Heart left ventricle (tissue), 16 donors: ENCODE measurements at regions not wholly inside any gene's neighbourhood (a gene's known extent, or its start where the extent isn't known, plus 50 kb on each side); places are given as distances from the start of the nearest gene placed in this dataset.
"Not testable (repeated sequence)": the region's sequence is repeated elsewhere in the genome, so short reads cannot be mapped to it uniquely, and the experiment has no call there.

Experiments used
- ATAC-seq, 4 donors: fragments of 200-7000 bp; cut with Tn5 transposase; one replicate each; pipeline ENCODE4 v1.9.1; 2020 to 2022; ENCODE audit warnings: moderate library complexity in 4 of 4, mild to moderate bottlenecking in 3 of 4, moderate number of reproducible peaks in 1 of 4
- DNase-seq, 5 donors: peaks; one replicate each; pipeline ENCODE4 v3.0.0-alpha.2; 2020
- H3K27ac ChIP-seq, 12 donors: fragments of 200-600 bp; sonication (generic) in 4 of 12; one replicate each; pipeline versions ENCODE4 v1.5.0 to v1.8.0; 2016 to 2022; ENCODE audit warnings: mild to moderate bottlenecking in 2 of 12
- H3K27me3 ChIP-seq, 9 donors: fragments of 200-600 bp; sonication (generic) in 2 of 9; one replicate each; pipeline versions ENCODE4 v1.5.1 to v1.8.0; 2016 to 2022; ENCODE audit warnings: mild to moderate bottlenecking in 3 of 9
- H3K36me3 ChIP-seq, 9 donors: fragments of 200-600 bp; sonication (generic) in 2 of 9; one replicate each; pipeline versions ENCODE4 v1.5.0 to v1.8.0; 2018 to 2022; ENCODE audit warnings: mild to moderate bottlenecking in 2 of 9
- H3K4me1 ChIP-seq, 12 donors: fragments of 200-600 bp; sonication (generic) in 4 of 12; one replicate each; pipeline versions ENCODE4 v1.5.0 to v1.8.0; 2016 to 2022; ENCODE audit warnings: mild to moderate bottlenecking in 3 of 12
- H3K4me3 ChIP-seq, 12 donors: fragments of 200-600 bp; sonication (generic) in 4 of 12; one replicate each; pipeline versions ENCODE4 v1.5.0 to v1.8.0; 2017 to 2022; ENCODE audit warnings: mild to moderate bottlenecking in 9 of 12, moderate library complexity in 4 of 12
- H3K9me3 ChIP-seq, 12 donors: fragments of 200-600 bp; sonication (generic) in 4 of 12; one replicate each; pipeline versions ENCODE4 v1.5.0 to v1.8.0; 2016 to 2022; ENCODE audit warnings: mild to moderate bottlenecking in 1 of 12
- CTCF ChIP-seq, 12 donors: fragments of 200-600 bp; sonication (generic) in 4 of 12; IDR thresholded peaks; one replicate each; pipeline versions ENCODE4 v1.5.0 to v1.8.0; 2018 to 2022; ENCODE audit warnings: antibody characterized with exemption in 12 of 12, mild to moderate bottlenecking in 5 of 12
- POLR2A ChIP-seq, 2 donors: fragments of 450-650 bp; IDR thresholded peaks; one replicate each; pipeline ENCODE4 v1.6.1; 2017; ENCODE audit warnings: antibody characterized with exemption in 2 of 2, mild to moderate bottlenecking in 2 of 2, moderate library complexity in 2 of 2
- WGBS, 4 donors: extraction: QIAGEN DNeasy Blood & Tissue Kit in 2 of 4; methylation state at CpG; one replicate each; pipeline versions ENCODE4 v1.1.5 to v1.1.7; 2013 to 2018; 5-methylcytosine and 5-hydroxymethylcytosine counted together
- intact Hi-C, 10 donors: fragments of 100-400 bp; cut with DNase I; formaldehyde crosslinking; loops; one replicate each; pipeline versions ENCODE4 v1.11.1 to v1.14.2; 2022
- donor health status: ischemic (EF 13 %, LVEDD 7.1; RV severe dilation, severe dysfunction).
- donor health status: healthy with polysubstance abuse.
- donor health status: DM: no; HTN: yes; CAD: no.
- donor health status: DM: no; HTN: no; CAD: no.
- donor health status: ischemic (EF 25% LVEDD 6.9; RV normal size, moderate dysfunction).
- donor health status: ischemic (EF 25% LVEDD 5.7; RV mildly dilated, moderate dysfunction).
- donor health status: healthy.
- donor health status: DM: yes; HTN: yes; CAD: no.
- donor health status: ischemic (EF 35%, LVEDD 5.7; RV mildly dilated, moderate dysfunction).
- donor health status: nonischemic (EF 11% LVEDD 7.7; RV severe dilation, severe dysfunction).
- donor health status: DM: yes; HTN: yes; CAD: no.
- donor health status: PGD.
- donor health status: ischemic (EF 29% LVEDD 5.4; RV normal size, mild dysfunction).
- donor health status: nonischemic (EF 23%, LVEDD 6.1; RV moderate dilation, normal function).

GRCh38 chr12:4152145-4152795 is 121.3 kb upstream of the CCND2 start:
- Histone ChIP-seq H3K9me3 (no peaks in the 10 kb centered on the region), H3K27ac (peak overlapping the region in 1 of 12 donors; percentile 16), H3K36me3 (no peaks in the 10 kb centered on the region), H3K4me3 (no peak overlapping the region), H3K4me1 (peaks cover 0 to 53% (median 0%) of the 10 kb centered on the region in 12 donors), H3K27me3 (peaks cover 0 to 4% (median 0%) of the 10 kb centered on the region in 9 donors)
- ATAC-seq, result no peak
- DNase-seq, result no peak
- intact Hi-C loops, result no loop called here
- no peak for TF ChIP-seq CTCF (IDR thresholded peaks at IDR 0.05)
- WGBS, 4 donors, result 61 to 73% (median 68%) methylated on average over 7 of the region's 7 CpGs

DNA sequence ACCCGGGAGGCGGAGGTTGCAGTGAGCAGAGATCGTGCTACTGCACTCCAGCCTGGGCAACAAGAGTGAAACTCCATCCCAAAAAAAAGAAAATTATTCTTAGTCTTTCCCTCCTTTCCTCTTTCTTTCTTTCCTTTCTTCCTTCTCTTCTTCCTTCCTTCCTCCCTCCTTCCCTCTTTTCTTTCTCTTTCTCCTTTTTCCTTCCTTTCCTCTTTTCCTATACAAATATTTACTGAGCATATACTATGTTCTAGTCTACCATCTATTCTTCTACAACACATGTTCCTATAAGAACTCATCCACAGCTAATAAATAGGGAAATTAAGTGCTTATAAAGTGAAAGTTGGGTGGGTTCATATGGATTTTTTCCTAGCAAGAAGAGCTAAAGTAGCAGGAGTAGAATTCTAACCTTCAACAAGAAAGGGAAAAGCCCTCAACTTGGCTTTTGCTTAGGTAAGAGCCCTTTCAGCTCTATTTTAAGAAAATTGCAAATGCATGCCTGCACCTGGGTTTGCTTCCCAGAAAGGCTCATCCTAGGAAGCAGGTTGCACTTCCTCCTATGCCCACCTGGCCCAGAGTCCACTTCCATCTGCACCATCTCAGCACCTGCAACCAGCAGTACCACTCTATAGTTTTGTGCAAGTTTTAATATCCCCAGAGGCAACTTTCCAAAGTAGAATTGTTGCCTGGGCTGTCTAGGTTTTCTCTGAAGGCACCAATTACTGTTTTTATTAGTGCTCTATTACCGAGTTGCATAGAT is 122.0 kb upstream of the CCND2 start:
- no peaks in the 10 kb centered on the region for H3K36me3 ChIP-seq
- DNase-seq, result no peak
- no peaks in the 10 kb centered on the region for H3K9me3 ChIP-seq
- ATAC-seq, result no peak
- H3K27me3 ChIP-seq, result peaks cover 0 to 7% (median 0%) of the 10 kb centered on the region in 9 donors
- H3K4me3 ChIP-seq, result no peak overlapping the region
- no peak for TF ChIP-seq POLR2A (IDR thresholded peaks at IDR 0.05)
- no peak for TF ChIP-seq CTCF (IDR thresholded peaks at IDR 0.05)
- no peak overlapping the region for H3K27ac ChIP-seq
- intact Hi-C loops, result no loop called here
- 85 to 89% (median 87%) methylated on average over 4 of the region's 4 CpGs for WGBS, 4 donors
- H3K4me1 ChIP-seq, result peaks cover 0 to 61% (median 0%) of the 10 kb centered on the region in 12 donors

GRCh38 chr12:4150355-4150754 is 123.2 kb upstream of the CCND2 start:
- ATAC-seq, H3K9me3 ChIP-seq, intact Hi-C loops, DNase-seq, H3K4me3 ChIP-seq, H3K36me3 ChIP-seq, H3K27ac ChIP-seq, H3K27me3 ChIP-seq: not testable (repeated sequence)
- WGBS, 4 donors, result 96 to 99% (median 98%) methylated on average over 11 of the region's 11 CpGs
- peaks cover 0 to 65% (median 0%) of the 10 kb centered on the region in 12 donors for H3K4me1 ChIP-seq

- ATAC-seq (peak in 3 of 4 donors; percentile 66 to 76 (median 74)), DNase-seq (peak; percentile 44 to 84 (median 60))
- Histone ChIP-seq H3K4me3 (no peak overlapping the region), H3K27me3 (peaks cover 0 to 7% (median 0%) of the 10 kb centered on the region in 9 donors), H3K27ac (no peak overlapping the region), H3K9me3 (no peaks in the 10 kb centered on the region), H3K36me3 (no peaks in the 10 kb centered on the region), H3K4me1 (peaks cover 0 to 49% (median 0%) of the 10 kb centered on the region in 12 donors)
- TF ChIP-seq POLR2A (IDR thresholded peaks at IDR 0.05), result no peak
- no peak for TF ChIP-seq CTCF (IDR thresholded peaks at IDR 0.05)
- WGBS, 4 donors, result 55 to 67% (median 62%) methylated on average over 5 of the region's 5 CpGs
- intact Hi-C loops, result no loop called here
These were observed 125.0 kb upstream of the CCND2 start for GRCh38 chr12:4148418-4149056.
